T-helper 17 cell (primary cell): ENCODE measurements at regions not wholly inside any gene's neighbourhood (a gene's known extent, or its start where the extent isn't known, plus 50 kb on each side); places are given as distances from the start of the nearest gene placed in this dataset.

ENCODE experiments used
- ATAC-seq: fragments of 150-1000 bp; cut with Tn5 transposase; 2 replicates; pipeline ENCODE4 v1.10.0; 2021; ENCODE audit warnings: mild to moderate bottlenecking, moderate library complexity
- DNase-seq, 3 donors: peaks; one replicate each; pipeline versions ENCODE4 v3.0.0 to v3.0.0-alpha.2; 2020 to 2021
- H3K9me3 ChIP-seq: one replicate; pipeline ENCODE4 v1.7.0; 2013; ENCODE audit warnings: low read length, mild to moderate bottlenecking; ENCODE audit not compliant: control insufficient read depth, poor library complexity, severe bottlenecking
- H3K27ac Mint-ChIP-seq: one replicate; pipeline ENCODE4 v1.8.0; 2022; ENCODE audit warnings: mild to moderate bottlenecking, moderate library complexity, mixed read lengths
- H3K27me3 Mint-ChIP-seq: one replicate; pipeline ENCODE4 v1.8.0; 2022; ENCODE audit warnings: mixed read lengths
- H3K36me3 Mint-ChIP-seq: one replicate; pipeline ENCODE4 v1.8.0; 2022; ENCODE audit warnings: low read depth, mixed read lengths
- H3K4me1 Mint-ChIP-seq: one replicate; pipeline ENCODE4 v1.8.0; 2022; ENCODE audit warnings: mild to moderate bottlenecking, mixed read lengths
- H3K4me3 Mint-ChIP-seq: one replicate; pipeline ENCODE4 v1.8.0; 2022; ENCODE audit warnings: mild to moderate bottlenecking, moderate library complexity, mixed read lengths

DNA sequence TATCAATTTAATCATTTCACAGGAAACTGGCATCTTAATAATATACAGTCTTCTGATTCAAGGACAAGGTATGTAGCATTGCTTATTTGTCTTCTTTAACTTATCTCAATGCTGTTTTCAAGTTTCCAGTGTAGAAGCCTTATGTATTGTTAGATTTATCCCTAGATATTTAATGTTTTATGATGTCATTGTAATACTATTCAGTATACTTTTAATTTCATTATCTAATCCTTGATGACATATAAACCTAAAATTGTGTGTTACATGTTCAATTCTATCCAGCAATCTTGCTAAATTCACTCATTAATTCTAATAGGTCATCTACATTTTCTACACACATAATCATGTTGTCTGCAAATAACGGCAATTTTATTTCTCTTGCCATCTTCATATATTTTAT lies 126.3 kb upstream of the SEC61G start:
- no peak overlapping the region for H3K27ac Mint-ChIP-seq
- H3K27me3 Mint-ChIP-seq: peaks cover 18% of the 10 kb centered on the region
- H3K4me3 Mint-ChIP-seq: no peak overlapping the region
- peaks cover 4% of the 10 kb centered on the region for H3K36me3 Mint-ChIP-seq
- ATAC-seq (no peak), DNase-seq (no peak)
- no peaks in the 10 kb centered on the region for H3K9me3 ChIP-seq
- H3K4me1 Mint-ChIP-seq: peaks cover 5% of the 10 kb centered on the region

GRCh38 chr7:54888067-54888733 lies 129.2 kb upstream of the SEC61G start:
- peaks cover 5% of the 10 kb centered on the region for H3K4me1 Mint-ChIP-seq
- no peak overlapping the region for H3K27ac Mint-ChIP-seq
- peaks cover 4% of the 10 kb centered on the region for H3K36me3 Mint-ChIP-seq
- H3K4me3 Mint-ChIP-seq: no peak overlapping the region
- H3K9me3 ChIP-seq: peaks cover 4% of the 10 kb centered on the region
- DNase-seq (no peak), ATAC-seq (no peak)
- peaks cover 27% of the 10 kb centered on the region for H3K27me3 Mint-ChIP-seq

DNA sequence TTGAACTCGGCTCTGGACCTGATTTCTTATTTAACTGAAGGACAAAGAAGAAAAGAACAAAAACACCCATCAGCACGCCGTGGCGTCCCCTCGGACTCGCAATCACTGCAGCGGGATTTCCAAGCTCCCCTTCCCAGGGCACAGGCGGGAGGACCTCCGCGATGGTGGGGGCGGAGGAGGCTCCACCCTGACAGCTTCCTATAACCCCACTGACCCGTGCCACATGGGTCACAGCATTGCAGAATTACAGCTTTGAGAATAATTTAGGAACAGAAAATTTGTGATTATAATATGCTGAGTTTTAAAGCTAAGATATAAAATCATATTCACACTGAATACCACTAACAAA lies 129.7 kb upstream of the SEC61G start:
- Mint-ChIP-seq H3K4me3 (no peak overlapping the region), H3K27me3 (peaks cover 32% of the 10 kb centered on the region), H3K36me3 (peaks cover 4% of the 10 kb centered on the region), H3K4me1 (peaks cover 5% of the 10 kb centered on the region), H3K27ac (no peak overlapping the region)
- DNase-seq: no peak
- ATAC-seq: no peak
- peaks cover 4% of the 10 kb centered on the region for H3K9me3 ChIP-seq

- no peak overlapping the region for H3K4me3 Mint-ChIP-seq
- no peaks in the 10 kb centered on the region for H3K9me3 ChIP-seq
- no peak overlapping the region for H3K27ac Mint-ChIP-seq
- H3K36me3 Mint-ChIP-seq: no peaks in the 10 kb centered on the region
- DNase-seq: no peak
- H3K4me1 Mint-ChIP-seq: peaks cover 2% of the 10 kb centered on the region
- peaks cover 27% of the 10 kb centered on the region for H3K27me3 Mint-ChIP-seq
- no peak for ATAC-seq
Measured at GRCh38 chr7:54897891-54898290, 120.9 kb upstream of the EGFR start.

- ATAC-seq: no peak
- H3K27ac Mint-ChIP-seq: no peak overlapping the region
- H3K9me3 ChIP-seq: no peaks in the 10 kb centered on the region
- no peak for DNase-seq
- H3K36me3 Mint-ChIP-seq: no peaks in the 10 kb centered on the region
- H3K27me3 Mint-ChIP-seq: peaks cover 18% of the 10 kb centered on the region
- H3K4me1 Mint-ChIP-seq: peaks cover 2% of the 10 kb centered on the region
- H3K4me3 Mint-ChIP-seq: no peak overlapping the region
Measured at GRCh38 chr7:54898659-54899340, 120.0 kb upstream of the EGFR start.

GRCh38 chr7:54901840-54902239 lies 117.0 kb upstream of the EGFR start:
- Mint-ChIP-seq H3K27ac (no peak overlapping the region), H3K4me3 (no peak overlapping the region), H3K27me3 (peaks cover 15% of the 10 kb centered on the region), H3K4me1 (peaks cover 2% of the 10 kb centered on the region), H3K36me3 (no peaks in the 10 kb centered on the region)
- DNase-seq: no peak
- no peak for ATAC-seq
- no peaks in the 10 kb centered on the region for H3K9me3 ChIP-seq

DNA sequence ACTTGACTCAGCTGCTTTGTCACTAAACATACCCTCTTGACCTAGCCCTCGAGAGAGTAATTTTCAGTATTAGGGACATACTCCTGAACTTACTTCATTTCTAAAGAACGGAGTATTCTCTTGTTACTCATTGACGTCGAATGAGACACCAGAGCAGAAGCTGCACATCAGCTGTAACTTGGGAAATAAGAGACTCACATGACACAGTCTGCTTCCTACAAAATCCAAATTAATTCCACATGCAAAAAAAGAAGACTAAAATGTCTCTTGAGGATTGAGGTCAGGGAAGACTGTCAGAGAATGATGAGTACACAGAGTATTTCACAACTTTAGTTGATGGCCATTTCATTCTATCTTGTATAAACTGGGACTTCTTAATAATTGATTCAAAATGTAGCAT lies 114.7 kb upstream of the EGFR start:
- Mint-ChIP-seq H3K27me3 (peaks cover 4% of the 10 kb centered on the region), H3K27ac (no peak overlapping the region), H3K4me1 (no peaks in the 10 kb centered on the region), H3K36me3 (no peaks in the 10 kb centered on the region), H3K4me3 (no peak overlapping the region)
- DNase-seq (no peak), ATAC-seq (no peak)
- H3K9me3 ChIP-seq: no peaks in the 10 kb centered on the region

DNA sequence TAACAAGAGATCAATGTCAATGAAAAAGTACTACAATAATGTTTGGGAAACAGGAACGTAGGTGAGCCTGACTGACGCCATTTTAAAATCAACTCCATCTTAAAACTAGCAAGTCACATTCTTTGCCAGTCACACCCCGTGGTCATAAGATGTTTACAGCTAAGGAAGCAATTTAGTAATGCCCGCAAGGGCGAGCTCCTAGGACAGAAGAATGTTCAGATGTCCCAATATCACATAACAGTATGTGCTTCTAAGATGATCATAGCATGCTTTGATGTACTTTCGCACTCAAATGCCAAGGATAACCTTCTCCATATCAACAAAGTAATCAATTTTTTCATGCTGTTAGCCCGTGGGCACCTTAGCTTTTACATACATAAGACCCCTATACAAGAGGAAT lies 113.8 kb upstream of the EGFR start:
- H3K27ac Mint-ChIP-seq: no peak overlapping the region
- H3K36me3 Mint-ChIP-seq: no peaks in the 10 kb centered on the region
- DNase-seq (no peak), ATAC-seq (no peak)
- no peaks in the 10 kb centered on the region for H3K9me3 ChIP-seq
- no peaks in the 10 kb centered on the region for H3K4me1 Mint-ChIP-seq
- H3K27me3 Mint-ChIP-seq: peaks cover 4% of the 10 kb centered on the region
- no peak overlapping the region for H3K4me3 Mint-ChIP-seq

DNA sequence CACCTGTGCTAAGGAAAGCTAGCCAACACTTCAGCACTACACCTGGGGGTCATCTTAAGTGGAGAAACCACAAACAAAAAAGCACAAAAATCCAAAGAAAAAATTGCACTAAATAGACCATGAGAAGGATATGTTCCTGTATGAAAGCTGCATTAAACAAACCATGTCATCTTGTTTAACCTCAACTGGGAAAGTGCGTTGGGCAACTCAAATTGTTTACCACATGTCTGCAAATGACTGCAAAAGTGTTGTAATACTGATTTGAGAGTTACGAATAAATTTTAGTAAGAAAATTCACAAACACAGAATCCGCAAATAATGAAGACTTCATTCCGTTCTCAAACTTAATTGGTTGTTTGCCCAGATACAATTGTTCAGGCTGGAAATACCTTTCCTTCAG lies 111.9 kb upstream of the EGFR start:
- H3K27me3 Mint-ChIP-seq: peaks cover 4% of the 10 kb centered on the region
- no peak overlapping the region for H3K4me3 Mint-ChIP-seq
- H3K36me3 Mint-ChIP-seq: no peaks in the 10 kb centered on the region
- no peaks in the 10 kb centered on the region for H3K4me1 Mint-ChIP-seq
- ATAC-seq: no peak
- H3K27ac Mint-ChIP-seq: no peak overlapping the region
- no peaks in the 10 kb centered on the region for H3K9me3 ChIP-seq
- DNase-seq: no peak

GRCh38 chr7:54907981-54908380 lies 110.8 kb upstream of the EGFR start:
- H3K36me3 Mint-ChIP-seq: no peaks in the 10 kb centered on the region
- no peak overlapping the region for H3K4me3 Mint-ChIP-seq
- DNase-seq (no peak), ATAC-seq (no peak)
- no peaks in the 10 kb centered on the region for H3K4me1 Mint-ChIP-seq
- no peak overlapping the region for H3K27ac Mint-ChIP-seq
- H3K9me3 ChIP-seq: no peaks in the 10 kb centered on the region
- no peaks in the 10 kb centered on the region for H3K27me3 Mint-ChIP-seq

- H3K9me3 ChIP-seq: no peaks in the 10 kb centered on the region
- ATAC-seq (no peak), DNase-seq (no peak)
- Mint-ChIP-seq H3K36me3 (peaks cover 2% of the 10 kb centered on the region), H3K27ac (no peak overlapping the region), H3K27me3 (no peaks in the 10 kb centered on the region), H3K4me1 (no peaks in the 10 kb centered on the region), H3K4me3 (no peak overlapping the region)
Measured at GRCh38 chr7:54908760-54909438, 109.9 kb upstream of the EGFR start.

GRCh38 chr7:54915870-54916598 lies 102.8 kb upstream of the EGFR start:
- H3K4me3 Mint-ChIP-seq: no peak overlapping the region
- no peaks in the 10 kb centered on the region for H3K9me3 ChIP-seq
- DNase-seq (no peak), ATAC-seq (no peak)
- no peak overlapping the region for H3K27ac Mint-ChIP-seq
- no peaks in the 10 kb centered on the region for H3K4me1 Mint-ChIP-seq
- H3K36me3 Mint-ChIP-seq: peaks cover 4% of the 10 kb centered on the region
- H3K27me3 Mint-ChIP-seq: peaks cover 16% of the 10 kb centered on the region

DNA sequence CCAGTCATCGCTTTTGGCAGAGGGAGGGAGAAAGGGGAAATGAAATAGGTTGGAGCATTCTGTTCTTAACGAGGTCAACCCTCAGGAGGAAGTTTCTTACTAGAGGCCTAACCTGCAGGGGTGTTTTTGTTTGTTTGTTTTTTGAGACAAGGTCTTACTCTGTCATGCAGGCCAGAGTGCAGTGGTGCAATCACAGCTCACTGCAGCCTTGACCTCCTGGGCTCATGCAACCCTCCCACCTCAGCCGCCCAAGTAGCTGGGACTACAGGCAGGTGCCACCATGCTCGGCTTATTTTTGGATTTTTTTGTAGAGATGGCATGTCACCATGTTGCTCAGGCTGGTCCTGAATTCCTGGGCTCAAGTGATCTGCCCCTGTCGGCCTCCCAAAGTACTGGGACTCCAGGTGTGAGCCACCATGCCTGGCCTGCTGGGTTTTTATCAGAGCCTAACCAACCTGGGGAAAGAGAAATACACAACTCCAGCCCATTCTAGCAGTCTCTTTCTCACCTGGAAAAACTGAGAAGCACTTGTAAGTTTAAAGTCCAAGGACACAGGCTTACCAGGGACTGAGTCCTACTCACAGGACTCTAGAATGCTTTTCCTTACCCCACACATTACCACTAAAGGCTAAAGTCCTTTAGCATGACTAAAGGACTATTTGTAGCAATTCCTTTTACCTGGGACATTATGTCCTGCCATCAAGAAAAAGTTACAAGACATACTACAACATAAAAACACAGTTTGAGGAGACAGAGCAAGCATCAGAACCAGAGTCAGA lies 101.0 kb upstream of the EGFR start:
- H3K4me1 Mint-ChIP-seq: no peaks in the 10 kb centered on the region
- ATAC-seq (no peak), DNase-seq (no peak)
- H3K4me3 Mint-ChIP-seq: no peak overlapping the region
- peaks cover 16% of the 10 kb centered on the region for H3K27me3 Mint-ChIP-seq
- no peak overlapping the region for H3K27ac Mint-ChIP-seq
- peaks cover 4% of the 10 kb centered on the region for H3K36me3 Mint-ChIP-seq
- H3K9me3 ChIP-seq: no peaks in the 10 kb centered on the region
